ENCODE measurements at regions not wholly inside any gene's neighbourhood (a gene's known extent, or its start where the extent isn't known, plus 50 kb on each side); places are given as distances from the start of the nearest gene placed in this dataset.
"Not testable (repeated sequence)": the region's sequence is repeated elsewhere in the genome, so short reads cannot be mapped to it uniquely, and the experiment has no call there.

DNA sequence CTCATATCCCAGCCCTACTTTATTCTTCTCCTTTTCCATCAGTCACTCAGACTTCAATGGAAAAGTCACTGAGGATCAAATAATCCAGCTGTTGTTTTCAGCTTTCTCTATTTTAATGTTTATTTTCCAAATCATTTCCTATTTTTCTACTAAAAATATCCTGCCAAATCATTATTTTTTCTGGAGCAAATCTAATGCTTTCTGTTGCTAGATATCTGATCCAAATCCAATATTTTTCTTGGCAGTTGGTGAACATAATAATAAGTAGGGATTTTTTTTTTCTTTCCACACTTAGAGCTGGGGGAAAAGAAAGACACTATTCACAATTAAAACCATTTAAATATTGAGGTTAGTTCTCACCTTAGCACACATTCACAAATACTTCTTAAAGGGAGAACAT, 656.1 kb downstream of the DACH1 start:
- no peak for FAIRE-seq
- no peak for DNase-seq (ENCODE audit: insufficient read length)

DNA sequence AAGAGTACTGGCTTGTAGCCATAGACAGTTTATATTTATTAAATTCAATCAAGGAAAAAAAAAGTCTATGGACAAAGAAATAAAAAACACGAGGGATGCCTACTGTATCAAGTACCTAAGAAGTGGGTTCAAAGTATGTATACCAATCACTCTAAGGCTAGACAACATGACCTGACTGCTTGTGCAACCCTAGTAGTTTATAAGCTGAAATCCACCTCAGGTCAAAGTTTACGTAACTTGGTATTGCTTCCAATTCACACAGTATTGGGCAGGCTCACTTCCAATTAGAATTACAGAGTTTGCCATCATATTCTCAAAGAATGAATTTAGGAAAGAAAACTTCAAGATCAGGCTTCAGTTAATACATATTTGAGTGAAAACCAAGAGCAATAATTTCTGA, 657.8 kb downstream of the DACH1 start:
- no peak for TF ChIP-seq POLR2AphosphoS5 (IDR thresholded peaks at IDR 0.05; ENCODE audit: low read depth, low read length)
- TF ChIP-seq TAF1 (IDR thresholded peaks at IDR 0.05; ENCODE audit: borderline replicate concordance, low read depth, low read length): no peak
- no peak for TF ChIP-seq POLR2A (IDR thresholded peaks at IDR 0.05; ENCODE audit: low read depth, low read length)
- DNase-seq (ENCODE audit: insufficient read length) (no peak), FAIRE-seq (no peak)

More for the DNA sequence above, 656.1 kb downstream of the DACH1 start:
- TF ChIP-seq POLR2A (IDR thresholded peaks at IDR 0.05; ENCODE audit: low read depth, low read length) (no peak), TAF1 (IDR thresholded peaks at IDR 0.05; ENCODE audit: borderline replicate concordance, low read depth, low read length) (no peak), POLR2AphosphoS5 (IDR thresholded peaks at IDR 0.05; ENCODE audit: low read depth, low read length) (no peak)

- FAIRE-seq: not testable (repeated sequence)
Measured at GRCh38 chr13:71184583-71184982, 682.4 kb downstream of the DACH1 start.

GRCh38 chr13:71183352-71183751, 683.7 kb downstream of the DACH1 start:
- not testable (repeated sequence) for FAIRE-seq; DNase-seq (ENCODE audit: insufficient read length)

More at GRCh38 chr13:71184583-71184982, 682.4 kb downstream of the DACH1 start:
- DNase-seq (ENCODE audit: insufficient read length): not testable (repeated sequence)

DNA sequence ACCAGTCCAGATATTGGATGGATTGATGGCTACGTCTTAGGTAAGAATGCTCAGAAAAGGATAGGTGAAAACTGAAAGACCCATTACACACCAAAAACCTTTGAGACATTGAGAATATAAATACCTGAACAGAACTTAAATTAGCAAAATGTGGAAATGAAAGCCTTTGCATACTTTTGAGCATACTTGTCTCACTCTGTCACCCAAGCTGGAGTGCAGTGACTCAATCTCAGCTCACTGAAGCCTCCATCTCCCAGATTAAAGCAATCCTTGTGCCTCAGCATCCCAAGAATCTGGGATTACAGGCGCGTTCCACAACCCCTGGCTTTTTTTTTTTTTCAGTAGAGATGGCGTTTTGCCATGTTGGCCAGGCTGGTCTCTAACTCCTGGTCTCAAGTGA, 695.3 kb downstream of the DACH1 start:
- TF ChIP-seq POLR2A (IDR thresholded peaks at IDR 0.05; ENCODE audit: low read depth, low read length) (no peak), TAF1 (IDR thresholded peaks at IDR 0.05; ENCODE audit: borderline replicate concordance, low read depth, low read length) (no peak), POLR2AphosphoS5 (IDR thresholded peaks at IDR 0.05; ENCODE audit: low read depth, low read length) (no peak)
- no peak for FAIRE-seq
- DNase-seq (ENCODE audit: insufficient read length): no peak

- no peak for FAIRE-seq
- TF ChIP-seq TAF1 (IDR thresholded peaks at IDR 0.05; ENCODE audit: borderline replicate concordance, low read depth, low read length): no peak
- no peak for TF ChIP-seq POLR2A (IDR thresholded peaks at IDR 0.05; ENCODE audit: low read depth, low read length)
- TF ChIP-seq POLR2AphosphoS5 (IDR thresholded peaks at IDR 0.05; ENCODE audit: low read depth, low read length): no peak
Measured at GRCh38 chr13:71169180-71169579, 697.8 kb downstream of the DACH1 start.

DNA sequence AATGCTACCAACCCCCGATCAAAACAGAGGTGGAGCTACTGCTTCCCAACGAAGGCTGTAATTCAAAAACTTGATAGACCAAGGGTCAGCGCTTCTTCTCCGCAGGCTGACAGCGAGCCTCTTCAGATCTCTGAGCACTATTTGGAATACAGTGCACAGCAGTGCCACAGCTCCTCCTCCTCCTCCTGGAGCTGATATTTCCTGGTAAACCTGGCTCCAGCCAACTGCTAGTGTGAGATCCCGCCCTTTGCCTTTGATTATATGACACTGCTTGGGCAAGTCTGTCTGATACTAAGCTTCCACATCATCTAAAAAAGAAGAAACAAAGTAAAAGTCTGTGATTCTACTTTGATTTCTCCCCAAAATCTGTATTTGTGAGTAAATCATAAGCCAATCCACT, 710.5 kb downstream of the DACH1 start:
- FAIRE-seq (no peak), DNase-seq (ENCODE audit: insufficient read length) (no peak)
- no peak for TF ChIP-seq POLR2A (IDR thresholded peaks at IDR 0.05; ENCODE audit: low read depth, low read length)
- TF ChIP-seq POLR2AphosphoS5 (IDR thresholded peaks at IDR 0.05; ENCODE audit: low read depth, low read length): no peak
- TF ChIP-seq TAF1 (IDR thresholded peaks at IDR 0.05; ENCODE audit: borderline replicate concordance, low read depth, low read length): no peak

More at GRCh38 chr13:71169180-71169579, 697.8 kb downstream of the DACH1 start:
- DNase-seq (ENCODE audit: insufficient read length): no peak

DNA sequence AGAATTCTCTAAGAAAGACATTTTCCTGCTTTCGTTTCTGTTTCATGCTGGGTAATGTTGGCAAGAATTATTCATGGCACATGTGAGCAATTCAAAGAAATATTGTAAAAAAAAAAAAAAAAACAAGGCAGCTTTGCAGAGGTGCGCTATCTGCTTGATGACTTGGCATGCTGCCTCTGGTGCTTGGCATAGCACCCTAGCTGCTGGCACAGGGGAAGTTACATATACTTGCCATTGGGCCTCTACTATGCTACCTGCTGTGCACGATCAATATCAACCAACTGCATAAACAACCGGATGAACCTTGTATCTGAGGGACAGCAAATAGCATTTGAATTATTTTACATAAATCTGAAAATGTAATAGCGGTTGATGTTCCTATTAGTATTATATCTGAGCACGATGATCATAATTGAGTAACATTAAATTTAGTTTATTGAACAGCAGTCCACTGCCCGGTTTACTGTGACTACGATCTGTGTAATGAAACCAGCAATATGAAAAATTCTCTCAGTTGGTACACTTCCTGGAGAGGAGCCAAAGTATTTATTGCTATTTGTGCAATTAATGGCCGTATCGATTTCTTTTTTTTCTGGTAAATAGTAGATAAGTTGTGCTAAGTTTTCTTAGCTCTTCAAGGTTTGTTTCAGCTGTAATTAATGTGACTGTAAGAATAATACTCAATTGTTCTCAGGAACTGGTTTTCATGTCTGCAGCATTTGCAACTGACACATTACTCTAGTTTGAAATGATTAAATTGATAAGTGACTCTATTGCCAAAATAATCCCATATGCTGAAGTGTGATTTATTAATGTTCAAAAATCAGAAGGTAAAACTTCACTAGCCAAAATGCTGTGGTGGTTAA, 717.3 kb downstream of the DACH1 start:
- FAIRE-seq: no peak
- no peak for TF ChIP-seq TAF1 (IDR thresholded peaks at IDR 0.05; ENCODE audit: borderline replicate concordance, low read depth, low read length)
- no peak for TF ChIP-seq POLR2A (IDR thresholded peaks at IDR 0.05; ENCODE audit: low read depth, low read length)
- no peak for TF ChIP-seq POLR2AphosphoS5 (IDR thresholded peaks at IDR 0.05; ENCODE audit: low read depth, low read length)
- DNase-seq (ENCODE audit: insufficient read length): no peak

DNA sequence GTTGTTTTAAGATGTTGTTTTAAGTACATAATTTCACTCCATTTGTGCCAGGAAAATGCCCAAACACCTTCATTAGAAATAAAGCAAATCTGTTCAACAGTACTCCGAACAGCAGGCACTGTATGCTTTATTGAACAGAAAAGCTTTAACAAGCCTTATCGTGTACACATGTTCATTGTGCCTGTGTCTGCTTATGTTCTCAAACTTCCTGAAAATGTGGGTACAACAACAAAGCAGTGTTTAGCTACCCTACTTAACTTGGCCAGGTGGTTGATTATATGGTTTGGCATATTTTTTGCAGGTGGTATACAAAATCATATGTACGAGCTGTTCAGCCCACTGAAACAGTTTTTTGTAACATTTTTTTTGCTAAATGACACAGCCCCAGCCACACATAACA, 718.0 kb downstream of the DACH1 start:
- no peak for FAIRE-seq
- TF ChIP-seq TAF1 (IDR thresholded peaks at IDR 0.05; ENCODE audit: borderline replicate concordance, low read depth, low read length): no peak
- no peak for TF ChIP-seq POLR2AphosphoS5 (IDR thresholded peaks at IDR 0.05; ENCODE audit: low read depth, low read length)
- TF ChIP-seq POLR2A (IDR thresholded peaks at IDR 0.05; ENCODE audit: low read depth, low read length): no peak
- no peak for DNase-seq (ENCODE audit: insufficient read length)

DNA sequence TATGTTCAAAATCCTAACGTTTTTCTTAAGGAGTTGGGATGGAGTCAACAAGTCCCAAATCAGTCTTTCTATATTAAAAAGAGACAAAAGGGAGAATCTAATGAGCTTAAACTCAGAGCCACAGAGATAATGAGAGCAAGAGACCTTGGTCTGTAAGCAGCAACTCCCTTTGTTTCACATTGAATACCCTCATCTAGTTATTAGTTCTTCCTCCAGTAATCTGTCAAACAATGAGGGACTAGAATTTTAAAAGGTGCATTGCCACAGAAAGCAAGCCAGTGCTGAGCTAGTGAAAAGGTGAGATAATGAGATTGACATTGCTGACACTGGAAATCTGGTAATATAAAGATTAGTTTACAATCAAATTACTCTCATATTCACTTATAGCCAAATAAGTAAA, 718.6 kb downstream of the DACH1 start:
- TF ChIP-seq TAF1 (IDR thresholded peaks at IDR 0.05; ENCODE audit: borderline replicate concordance, low read depth, low read length) (no peak), POLR2A (IDR thresholded peaks at IDR 0.05; ENCODE audit: low read depth, low read length) (no peak), POLR2AphosphoS5 (IDR thresholded peaks at IDR 0.05; ENCODE audit: low read depth, low read length) (no peak)
- FAIRE-seq (no peak), DNase-seq (ENCODE audit: insufficient read length) (no peak)

- TF ChIP-seq POLR2A (IDR thresholded peaks at IDR 0.05; ENCODE audit: low read depth, low read length) (no peak), TAF1 (IDR thresholded peaks at IDR 0.05; ENCODE audit: borderline replicate concordance, low read depth, low read length) (no peak), POLR2AphosphoS5 (IDR thresholded peaks at IDR 0.05; ENCODE audit: low read depth, low read length) (no peak)
- FAIRE-seq: no peak
- no peak for DNase-seq (ENCODE audit: insufficient read length)
Measured at GRCh38 chr13:71144883-71145282, 722.1 kb downstream of the DACH1 start.

DNA sequence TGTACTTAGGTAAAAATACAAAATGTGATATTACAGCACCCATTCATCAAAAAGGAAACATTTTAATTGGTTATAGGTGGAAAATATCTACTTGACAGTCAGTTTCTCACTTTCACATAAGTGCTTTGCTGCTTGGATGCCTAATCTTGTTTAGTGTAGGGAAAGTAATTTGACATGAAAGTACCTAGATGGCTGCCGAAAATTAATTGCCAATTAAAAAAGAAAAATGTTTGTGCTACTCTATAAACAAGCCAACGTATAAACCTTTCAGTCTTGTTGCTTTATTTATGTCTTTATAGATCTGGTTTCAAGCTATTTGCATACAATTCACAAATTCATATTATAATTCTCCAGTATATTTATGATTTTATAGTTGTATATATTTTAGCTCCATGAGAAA, 729.9 kb downstream of the DACH1 start:
- TF ChIP-seq TAF1 (IDR thresholded peaks at IDR 0.05; ENCODE audit: borderline replicate concordance, low read depth, low read length): no peak
- TF ChIP-seq POLR2AphosphoS5 (IDR thresholded peaks at IDR 0.05; ENCODE audit: low read depth, low read length): no peak
- FAIRE-seq: no peak
- no peak for DNase-seq (ENCODE audit: insufficient read length)
